Thyroid gland (tissue), 4 donors: ENCODE measurements at regions not wholly inside any gene's neighbourhood (a gene's known extent, or its start where the extent isn't known, plus 50 kb on each side); places are given as distances from the start of the nearest gene placed in this dataset.

Source experiments
- POLR2A ChIP-seq, 2 donors: fragments of 450-650 bp; IDR thresholded peaks; one replicate each; pipeline ENCODE4 v1.6.1; 2017; ENCODE audit warnings: antibody characterized with exemption in 2 of 2, mild to moderate bottlenecking in 2 of 2, moderate library complexity in 1 of 2
- TF ChIP-seq, protein P1 (sequence below), 6 experiments: fragments of 200-600 bp in 3 of 6; fragments of 450-650 bp in 3 of 6; sonication (generic) in 3 of 6; IDR thresholded peaks; one replicate each; pipeline ENCODE4 v1.5.1; 2016 to 2019; ENCODE audit warnings: antibody characterized with exemption in 6 of 6, mild to moderate bottlenecking in 2 of 6, inconsistent platforms in 1 of 6, moderate library complexity in 1 of 6

DNA sequence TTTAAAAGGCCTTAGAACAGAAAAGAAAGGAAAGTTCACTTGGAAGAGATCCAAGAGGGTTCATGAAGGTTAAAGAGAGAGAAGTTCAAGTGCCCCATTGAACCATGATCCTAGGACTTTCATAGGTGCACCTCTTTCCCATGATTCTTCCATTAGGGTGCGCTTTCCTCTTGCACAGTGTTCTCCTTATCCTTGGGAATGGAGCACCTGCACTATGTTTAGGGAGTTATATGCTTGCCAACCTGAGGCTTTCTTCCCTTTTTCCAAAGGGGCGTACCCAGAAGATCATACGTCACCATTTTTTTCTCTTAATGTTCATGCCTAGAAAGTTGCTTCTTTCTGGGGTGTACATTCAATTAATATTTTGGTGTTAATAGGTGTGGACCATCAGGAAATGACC lies 908.0 kb upstream of the SORCS1 start:
- TF ChIP-seq, protein P1, sequence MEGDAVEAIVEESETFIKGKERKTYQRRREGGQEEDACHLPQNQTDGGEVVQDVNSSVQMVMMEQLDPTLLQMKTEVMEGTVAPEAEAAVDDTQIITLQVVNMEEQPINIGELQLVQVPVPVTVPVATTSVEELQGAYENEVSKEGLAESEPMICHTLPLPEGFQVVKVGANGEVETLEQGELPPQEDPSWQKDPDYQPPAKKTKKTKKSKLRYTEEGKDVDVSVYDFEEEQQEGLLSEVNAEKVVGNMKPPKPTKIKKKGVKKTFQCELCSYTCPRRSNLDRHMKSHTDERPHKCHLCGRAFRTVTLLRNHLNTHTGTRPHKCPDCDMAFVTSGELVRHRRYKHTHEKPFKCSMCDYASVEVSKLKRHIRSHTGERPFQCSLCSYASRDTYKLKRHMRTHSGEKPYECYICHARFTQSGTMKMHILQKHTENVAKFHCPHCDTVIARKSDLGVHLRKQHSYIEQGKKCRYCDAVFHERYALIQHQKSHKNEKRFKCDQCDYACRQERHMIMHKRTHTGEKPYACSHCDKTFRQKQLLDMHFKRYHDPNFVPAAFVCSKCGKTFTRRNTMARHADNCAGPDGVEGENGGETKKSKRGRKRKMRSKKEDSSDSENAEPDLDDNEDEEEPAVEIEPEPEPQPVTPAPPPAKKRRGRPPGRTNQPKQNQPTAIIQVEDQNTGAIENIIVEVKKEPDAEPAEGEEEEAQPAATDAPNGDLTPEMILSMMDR (IDR thresholded peaks at IDR 0.05) = no peak
- no peak for TF ChIP-seq POLR2A (IDR thresholded peaks at IDR 0.05)
